Left renal cortex interstitium (tissue), 4 donors: ENCODE measurements at regions not wholly inside any gene's neighbourhood (a gene's known extent, or its start where the extent isn't known, plus 50 kb on each side); places are given as distances from the start of the nearest gene placed in this dataset.

Experiments
- DNase-seq, 4 donors: peaks; one replicate each; pipeline ENCODE4 v3.0.0-alpha.2; 2013; ENCODE audit warnings: low read depth in 4 of 4, low spot score in 2 of 4, missing footprints in 1 of 4

GRCh38 chrX:39642071-39642470 is 455.7 kb downstream of the BCOR start:
- no peak for DNase-seq

GRCh38 chrX:39643550-39643949 is 454.2 kb downstream of the BCOR start:
- no peak for DNase-seq

GRCh38 chrX:39645178-39645895 is 452.4 kb downstream of the BCOR start:
- peak; percentile 41 to 60 (median 50) for DNase-seq

- no peak for DNase-seq
Observed at GRCh38 chrX:39648548-39649254, 449.1 kb downstream of the BCOR start.

GRCh38 chrX:39650768-39651347 is 446.9 kb downstream of the BCOR start:
- no peak for DNase-seq

GRCh38 chrX:39652336-39652735 is 445.4 kb downstream of the BCOR start:
- DNase-seq = no peak

- no peak for DNase-seq
Observed at GRCh38 chrX:39653691-39654090, 444.1 kb downstream of the BCOR start.

GRCh38 chrX:39654183-39654925 is 443.4 kb downstream of the BCOR start:
- DNase-seq = no peak

- DNase-seq = no peak
Observed at GRCh38 chrX:39654952-39655351, 442.8 kb downstream of the BCOR start.

GRCh38 chrX:39661116-39661907 is 436.4 kb downstream of the BCOR start:
- DNase-seq = no peak

- no peak for DNase-seq
Observed at GRCh38 chrX:39665830-39666518, 431.8 kb downstream of the BCOR start.

GRCh38 chrX:39667191-39667590 is 430.6 kb downstream of the BCOR start:
- DNase-seq = no peak

GRCh38 chrX:39667736-39668482 is 429.8 kb downstream of the BCOR start:
- DNase-seq = no peak

GRCh38 chrX:39669668-39670067 is 428.1 kb downstream of the BCOR start:
- DNase-seq = no peak

GRCh38 chrX:39670281-39670680 is 427.5 kb downstream of the BCOR start:
- no peak for DNase-seq

- no peak for DNase-seq
Observed at GRCh38 chrX:39672405-39672804, 425.4 kb downstream of the BCOR start.

- no peak for DNase-seq
Observed at GRCh38 chrX:39674490-39675161, 423.1 kb downstream of the BCOR start.

- DNase-seq = no peak
Observed at GRCh38 chrX:39675162-39675553, 422.6 kb downstream of the BCOR start.

- no peak for DNase-seq
Observed at GRCh38 chrX:39675619-39676018, 422.1 kb downstream of the BCOR start.
